B cell (primary cell): ENCODE measurements at regions not wholly inside any gene's neighbourhood (a gene's known extent, or its start where the extent isn't known, plus 50 kb on each side); places are given as distances from the start of the nearest gene placed in this dataset.

Experiments used
- ATAC-seq: fragments of 200-7000 bp; cut with Tn5 transposase; one replicate; pipeline ENCODE4 v1.10.0; 2021; ENCODE audit warnings: low read depth, mild to moderate bottlenecking, moderate number of reproducible peaks, moderate library complexity
- CTCF ChIA-PET: fragments of 350-600 bp; sonication (Branson Sonifier 250); formaldehyde crosslinking; loops from one replicate; lab custom pipeline; 2021; ENCODE audit warnings: antibody characterized with exemption, inconsistent platforms; lab: Charles Lee
- POLR2A ChIA-PET: fragments of 350-600 bp; sonication (Branson Sonifier 250); formaldehyde crosslinking; loops from one replicate; lab custom pipeline; 2021; ENCODE audit warnings: antibody characterized with exemption; lab: Charles Lee
- DNase-seq: peaks from one replicate; pipeline ENCODE4 v3.0.0; 2013
- H2AFZ ChIP-seq: 2 replicates; pipeline ENCODE4 v1.6.1; 2012; ENCODE audit warnings: mild to moderate bottlenecking, low read depth, low read length; ENCODE audit not compliant: insufficient read depth, poor library complexity, severe bottlenecking
- H3K27ac ChIP-seq, 2 donors: 1 replicate in 1 of 2; 2 replicates in 1 of 2; pipeline ENCODE4 v1.5.1; 2012 to 2013; ENCODE audit warnings: low read length in 2 of 2, mild to moderate bottlenecking in 2 of 2, moderate library complexity in 1 of 2
- H3K27me3 ChIP-seq, 4 experiments: fragments of 200-600 bp in 1 of 4; sonication (generic) in 1 of 4; replicated peaks in 1 of 4; 1 replicate in 2 of 4; 2 replicates in 2 of 4; pipeline versions ENCODE4 v1.6.1 to v1.7.0; 2013 to 2016; ENCODE audit warnings: low read length in 3 of 4, mild to moderate bottlenecking in 2 of 4, mixed read lengths in 1 of 4, moderate library complexity in 1 of 4; ENCODE audit not compliant: insufficient read depth in 4 of 4, control insufficient read depth in 3 of 4; ENCODE audit errors: control extremely low read depth in 1 of 4
- H3K36me3 ChIP-seq, 2 experiments: replicated peaks in 1 of 2; 1 replicate in 1 of 2; 2 replicates in 1 of 2; pipeline versions ENCODE4 v1.6.1 to v1.7.1; 2013; ENCODE audit warnings: low read length in 1 of 2; ENCODE audit not compliant: insufficient read depth in 2 of 2, control insufficient read depth in 1 of 2; ENCODE audit errors: control extremely low read depth in 1 of 2, extremely low read depth in 1 of 2
- H3K4me1 ChIP-seq, 2 donors: fragments of 200-600 bp in 1 of 2; sonication (generic) in 1 of 2; 1 replicate in 1 of 2; 2 replicates in 1 of 2; pipeline versions ENCODE4 v1.5.1 to v1.6.1; 2013 to 2017; ENCODE audit warnings: low read length in 2 of 2; ENCODE audit not compliant: control insufficient read depth in 2 of 2, insufficient read depth in 2 of 2
- H3K4me2 ChIP-seq: replicated peaks from 2 replicates; pipeline ENCODE3; 2012; ENCODE audit warnings: mild to moderate bottlenecking, low read depth, low read length; ENCODE audit not compliant: poor library complexity, severe bottlenecking
- H3K4me3 ChIP-seq, 5 experiments: fragments of 200-600 bp in 1 of 5; sonication (generic) in 1 of 5; 1 replicate in 3 of 5; 2 replicates in 2 of 5; pipeline versions ENCODE4 v1.5.1 to v1.7.0; 2011 to 2016; ENCODE audit warnings: low read length in 4 of 5, mild to moderate bottlenecking in 4 of 5, low read depth in 2 of 5, control low read depth in 1 of 5, moderate library complexity in 1 of 5; ENCODE audit not compliant: insufficient read depth in 1 of 5; ENCODE audit errors: control extremely low read depth in 1 of 5, extremely low read depth in 1 of 5
- H3K79me2 ChIP-seq: fragments of 200-600 bp; sonication (generic); one replicate; pipeline ENCODE4 v1.6.0; 2016; ENCODE audit warnings: low read length; ENCODE audit not compliant: control insufficient read depth, insufficient read depth
- H3K9ac ChIP-seq: fragments of 200-600 bp; sonication (generic); 2 replicates; pipeline ENCODE4 v1.6.1; 2017; ENCODE audit warnings: mild to moderate bottlenecking, low read length, moderate library complexity
- H3K9me3 ChIP-seq, 3 donors: one replicate each; pipeline versions ENCODE4 v1.6.1 to v1.7.1; 2013; ENCODE audit warnings: low read length in 2 of 3; ENCODE audit not compliant: control insufficient read depth in 2 of 3, insufficient read depth in 1 of 3; ENCODE audit errors: control extremely low read depth in 1 of 3
- H4K20me1 ChIP-seq: 2 replicates; pipeline ENCODE4 v1.6.0; 2012; ENCODE audit warnings: mild to moderate bottlenecking, low read length; ENCODE audit not compliant: insufficient read depth, control insufficient read depth, poor library complexity, severe bottlenecking
- H3K27ac Mint-ChIP-seq: one replicate; pipeline ENCODE4 v1.8.0; 2021; ENCODE audit warnings: mixed read lengths
- H3K27me3 Mint-ChIP-seq: one replicate; pipeline ENCODE4 v1.8.0; 2021; ENCODE audit warnings: mixed read lengths
- H3K4me1 Mint-ChIP-seq: one replicate; pipeline ENCODE4 v1.8.0; 2021; ENCODE audit warnings: mixed read lengths
- H3K4me3 Mint-ChIP-seq: one replicate; pipeline ENCODE4 v1.8.0; 2021; ENCODE audit warnings: mixed read lengths
- H3K9me3 Mint-ChIP-seq: one replicate; pipeline ENCODE4 v1.8.0; 2022; ENCODE audit warnings: mixed read lengths; ENCODE audit not compliant: insufficient read depth
- EZH2 ChIP-seq: IDR thresholded peaks from 2 replicates; pipeline ENCODE4 v1.6.1; 2012; ENCODE audit warnings: borderline replicate concordance, low read depth, mild to moderate bottlenecking, moderate library complexity, low read length; ENCODE audit not compliant: insufficient read depth, poor library complexity, severe bottlenecking
- WGBS: methylation state at CpG from one replicate; pipeline ENCODE4 v1.1.5; 2013; ENCODE audit warnings: missing lambda C conversion rate; ENCODE audit not compliant: insufficient coverage; 5-methylcytosine and 5-hydroxymethylcytosine counted together
- intact Hi-C: fragments of 100-400 bp; cut with micrococcal nuclease; formaldehyde crosslinking; loops from one replicate; pipeline ENCODE4 v1.10.0; 2022
- TF ChIP-seq, protein P1 (sequence below): fragments of 200-600 bp; IDR thresholded peaks from one replicate; pipeline ENCODE4 v1.8.0; 2022; ENCODE audit warnings: antibody characterized with exemption, mild to moderate bottlenecking

DNA sequence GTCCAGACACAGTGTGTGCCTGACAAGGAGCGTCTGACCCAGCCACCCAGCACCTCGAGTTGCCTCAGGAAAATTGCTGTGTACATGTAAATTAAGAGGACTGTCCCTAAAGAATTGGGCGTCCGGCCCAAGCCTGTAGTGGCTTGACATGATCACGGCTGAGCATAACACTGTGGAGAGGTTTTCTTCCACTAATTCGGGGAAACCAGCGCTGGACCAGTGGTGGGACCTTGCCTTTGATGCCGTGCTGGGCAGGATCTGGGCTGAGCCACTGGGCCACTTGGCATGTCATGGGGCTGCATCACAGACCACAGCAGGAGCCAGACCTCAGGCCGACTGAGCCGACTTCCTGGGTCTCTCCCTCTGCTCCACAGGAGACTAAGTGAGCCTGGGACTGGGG is 282.5 kb downstream of the GLRX3 start:
- H3K4me1 ChIP-seq: no peaks in the 10 kb centered on the region
- ATAC-seq (no peak), DNase-seq (no peak)
- no peaks in the 10 kb centered on the region for H3K4me1 Mint-ChIP-seq
- peaks cover 3% of the 10 kb centered on the region for H3K9me3 Mint-ChIP-seq
- peaks cover 4% of the 10 kb centered on the region for H3K27me3 Mint-ChIP-seq
- H3K9ac ChIP-seq: no peak overlapping the region
- H3K79me2 ChIP-seq: no peaks in the 10 kb centered on the region
- H2AFZ ChIP-seq: no peak overlapping the region
- no peak overlapping the region for H3K4me3 Mint-ChIP-seq
- ChIA-PET POLR2A (no interaction called here), CTCF (no interaction called here)
- no peaks in the 10 kb centered on the region for H4K20me1 ChIP-seq
- peaks cover 0 to 14% (median 0%) of the 10 kb centered on the region in 3 donors for H3K9me3 ChIP-seq
- H3K4me2 ChIP-seq: no peak overlapping the region
- no peak for TF ChIP-seq EZH2
- TF ChIP-seq, protein P1, sequence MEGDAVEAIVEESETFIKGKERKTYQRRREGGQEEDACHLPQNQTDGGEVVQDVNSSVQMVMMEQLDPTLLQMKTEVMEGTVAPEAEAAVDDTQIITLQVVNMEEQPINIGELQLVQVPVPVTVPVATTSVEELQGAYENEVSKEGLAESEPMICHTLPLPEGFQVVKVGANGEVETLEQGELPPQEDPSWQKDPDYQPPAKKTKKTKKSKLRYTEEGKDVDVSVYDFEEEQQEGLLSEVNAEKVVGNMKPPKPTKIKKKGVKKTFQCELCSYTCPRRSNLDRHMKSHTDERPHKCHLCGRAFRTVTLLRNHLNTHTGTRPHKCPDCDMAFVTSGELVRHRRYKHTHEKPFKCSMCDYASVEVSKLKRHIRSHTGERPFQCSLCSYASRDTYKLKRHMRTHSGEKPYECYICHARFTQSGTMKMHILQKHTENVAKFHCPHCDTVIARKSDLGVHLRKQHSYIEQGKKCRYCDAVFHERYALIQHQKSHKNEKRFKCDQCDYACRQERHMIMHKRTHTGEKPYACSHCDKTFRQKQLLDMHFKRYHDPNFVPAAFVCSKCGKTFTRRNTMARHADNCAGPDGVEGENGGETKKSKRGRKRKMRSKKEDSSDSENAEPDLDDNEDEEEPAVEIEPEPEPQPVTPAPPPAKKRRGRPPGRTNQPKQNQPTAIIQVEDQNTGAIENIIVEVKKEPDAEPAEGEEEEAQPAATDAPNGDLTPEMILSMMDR: no peak
- no peak overlapping the region for H3K4me3 ChIP-seq
- no peak overlapping the region for H3K27ac Mint-ChIP-seq
- intact Hi-C loops: no loop called here
- no peaks in the 10 kb centered on the region for H3K36me3 ChIP-seq
- H3K27me3 ChIP-seq: no peaks in the 10 kb centered on the region
- 90% methylated on average over 8 of the region's 10 CpGs for WGBS
- H3K27ac ChIP-seq: no peak overlapping the region

DNA sequence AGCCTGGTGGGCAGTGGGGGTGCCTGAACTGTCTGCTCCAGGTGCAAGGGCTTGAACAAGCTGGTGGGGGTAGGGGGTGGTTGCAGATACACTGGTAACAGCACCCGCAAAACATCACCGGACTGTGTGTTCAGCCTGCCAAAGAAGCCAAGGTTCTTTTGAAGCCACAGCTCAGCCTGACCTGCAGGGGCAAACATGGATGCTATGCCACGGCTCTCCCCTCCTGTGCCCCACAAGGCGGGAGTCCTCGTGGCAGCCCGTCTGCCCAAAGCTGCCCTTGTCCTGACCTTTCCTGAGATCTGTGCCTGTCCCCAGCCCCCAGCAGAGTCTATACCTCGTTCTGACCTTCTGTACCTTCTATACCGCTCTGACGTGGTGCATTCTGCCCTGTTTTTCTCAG is 285.7 kb downstream of the GLRX3 start:
- Mint-ChIP-seq H3K4me3 (no peak overlapping the region), H3K4me1 (no peaks in the 10 kb centered on the region), H3K27me3 (no peaks in the 10 kb centered on the region), H3K27ac (no peak overlapping the region), H3K9me3 (no peaks in the 10 kb centered on the region)
- ATAC-seq (no peak), DNase-seq (no peak)
- H3K4me2 ChIP-seq: no peak overlapping the region
- H2AFZ ChIP-seq: no peak overlapping the region
- ChIA-PET CTCF (no interaction called here), POLR2A (no interaction called here)
- 88% methylated on average over 9 of the region's 9 CpGs for WGBS
- intact Hi-C loops: no loop called here
- H3K79me2 ChIP-seq: no peaks in the 10 kb centered on the region
- no peak overlapping the region for H3K9ac ChIP-seq
- H3K27me3 ChIP-seq: no peaks in the 10 kb centered on the region
- H3K27ac ChIP-seq: no peak overlapping the region
- H3K4me3 ChIP-seq: no peak overlapping the region
- no peaks in the 10 kb centered on the region for H3K36me3 ChIP-seq
- peaks cover 0 to 26% (median 0%) of the 10 kb centered on the region in 3 donors for H3K9me3 ChIP-seq
- no peak for TF ChIP-seq EZH2
- TF ChIP-seq, protein P1: no peak
- no peaks in the 10 kb centered on the region for H3K4me1 ChIP-seq
- no peaks in the 10 kb centered on the region for H4K20me1 ChIP-seq
